K562 (cell line): ENCODE measurements at regions not wholly inside any gene's neighbourhood (a gene's known extent, or its start where the extent isn't known, plus 50 kb on each side); places are given as distances from the start of the nearest gene placed in this dataset.

Experiments
- ATAC-seq: fragments of 200-7000 bp; cut with Tn5 transposase; 3 replicates; pipeline ENCODE4 v1.9.1; 2020; ENCODE audit warnings: moderate library complexity
- BruUV-seq: library from RNA; stranded (reverse); fragments of 400-500 nt; replicated peaks from 2 replicates; lab custom pipeline; 2021; lab: Mats Ljungman, UMichigan
- CTCF ChIA-PET: fragments of 300-600 bp; formaldehyde crosslinking; extraction: SDS; loops from one replicate; lab custom pipeline; 2021; ENCODE audit warnings: low intra/inter-chr PET ratio; lab: Yijun Ruan, JAX
- POLR2A ChIA-PET: fragments of 300-600, 350-650 bp; sonication (Branson Sonifier 250); formaldehyde crosslinking; extraction: SDS; loops from one replicate; lab custom pipeline; 2021; ENCODE audit warnings: antibody characterized with exemption, inconsistent platforms; lab: Yijun Ruan, JAX
- DNase-seq, 4 experiments: peaks; one replicate each; pipeline versions ENCODE4 v3.0.0 to v3.0.0-alpha.2; 2011 to 2018; ENCODE audit warnings: low spot score in 3 of 4, mixed read lengths in 3 of 4; ENCODE audit errors: extremely low read depth in 1 of 4
- FAIRE-seq: peaks from 2 replicates; lab custom pipeline; 2011; peaks lifted over from hg19 to GRCh38; lab: Jason Lieb, UNC
- H2AFZ ChIP-seq: 2 replicates; pipeline ENCODE4 v1.6.0; 2011; ENCODE audit warnings: low read depth, low read length, control low read depth, inconsistent platforms
- H3K27ac ChIP-seq: fragments of 200-600 bp; 3 replicates; pipeline ENCODE4 v1.8.0; 2011; ENCODE audit warnings: low read depth, mild to moderate bottlenecking, control low read depth, inconsistent platforms, low read length, moderate library complexity, mixed read lengths; ENCODE audit errors: extremely low read depth
- H3K27me3 ChIP-seq, 2 experiments: fragments of 300-600 bp in 1 of 2; 2 replicates in 1 of 2; 3 replicates in 1 of 2; pipeline versions ENCODE4 v1.6.0 to v1.8.0; 2011; ENCODE audit warnings: inconsistent platforms in 2 of 2, low read length in 2 of 2, mild to moderate bottlenecking in 1 of 2, mixed read lengths in 1 of 2, moderate library complexity in 1 of 2; ENCODE audit not compliant: control insufficient read depth in 2 of 2, insufficient read depth in 2 of 2
- H3K36me3 ChIP-seq: fragments of 300-600 bp; 3 replicates; pipeline ENCODE4 v1.8.0; 2011; ENCODE audit warnings: mild to moderate bottlenecking, low read length, inconsistent platforms; ENCODE audit not compliant: control insufficient read depth, insufficient read depth
- H3K4me1 ChIP-seq, 2 experiments: fragments of 200-600 bp in 1 of 2; replicated peaks in 1 of 2; 2 replicates in 1 of 2; 3 replicates in 1 of 2; pipeline versions ENCODE4 v1.5.1 to v1.8.0; 2011; ENCODE audit warnings: inconsistent platforms in 2 of 2, low read length in 2 of 2, mild to moderate bottlenecking in 1 of 2, mixed read lengths in 1 of 2, moderate library complexity in 1 of 2; ENCODE audit not compliant: control insufficient read depth in 2 of 2, insufficient read depth in 2 of 2
- H3K4me2 ChIP-seq: 2 replicates; pipeline ENCODE4 v1.6.1; 2011; ENCODE audit warnings: low read length, control low read depth, inconsistent platforms, mixed read lengths; ENCODE audit not compliant: insufficient read depth
- H3K4me3 ChIP-seq: fragments of 200-600 bp; sonication (generic), shearing (Covaris generic); 2 replicates; pipeline ENCODE4 v1.5.1; 2016; ENCODE audit warnings: control low read depth, inconsistent platforms
- H3K79me2 ChIP-seq: fragments of 200-600 bp; 3 replicates; pipeline ENCODE4 v1.8.0; 2011; ENCODE audit warnings: low read length, inconsistent platforms; ENCODE audit not compliant: control insufficient read depth, insufficient read depth
- H3K9ac ChIP-seq, 2 experiments: 2 replicates each; pipeline versions ENCODE4 v1.6.0 to v1.6.1; 2011; ENCODE audit warnings: low read depth in 2 of 2, low read length in 2 of 2, control low read depth in 1 of 2, inconsistent platforms in 1 of 2, mild to moderate bottlenecking in 1 of 2, mixed read lengths in 1 of 2; ENCODE audit not compliant: insufficient read depth in 1 of 2
- H3K9me1 ChIP-seq: one replicate; pipeline ENCODE4 v1.6.0; 2011; ENCODE audit warnings: inconsistent platforms, mild to moderate bottlenecking, low read length, moderate library complexity; ENCODE audit not compliant: control insufficient read depth, insufficient read depth
- H3K9me3 ChIP-seq: replicated peaks from 2 replicates; pipeline ENCODE4 v1.5.1; 2011; ENCODE audit warnings: low read depth, low read length, inconsistent platforms; ENCODE audit not compliant: control insufficient read depth, insufficient read depth
- H4K20me1 ChIP-seq: replicated peaks from 2 replicates; pipeline ENCODE4 v1.6.1; 2011; ENCODE audit warnings: low read length, inconsistent platforms, mixed read lengths; ENCODE audit not compliant: control insufficient read depth, insufficient read depth
- CEBPB ChIP-seq: fragments of 450-650 bp; IDR thresholded peaks from 2 replicates; pipeline ENCODE4 v1.6.1; 2016; ENCODE audit warnings: missing genetic modification characterization, missing compliant biosample characterization
- CEBPG ChIP-seq, 3 experiments: fragments of 200-800 bp in 1 of 3; sonication (Bioruptor generic) in 1 of 3; sonication (generic) in 1 of 3; formaldehyde crosslinking in 1 of 3; IDR thresholded peaks in 2 of 3; conservative IDR thresholded peaks in 1 of 3; 2 replicates each; pipeline versions ENCODE4 v1.6.1 to v1.8.0; 2016 to 2022; ENCODE audit warnings: missing compliant biosample characterization in 2 of 3, missing genetic modification characterization in 2 of 3, mild to moderate bottlenecking in 1 of 3, missing genetic modification reagents in 1 of 3
- CHD2 ChIP-seq: IDR thresholded peaks from 2 replicates; pipeline ENCODE4 v1.6.1; 2011; ENCODE audit warnings: low read depth, low read length
- FOXK2 ChIP-seq, 2 experiments: fragments of 450-650 bp; IDR thresholded peaks in 1 of 2; conservative IDR thresholded peaks in 1 of 2; 2 replicates each; pipeline ENCODE4 v1.6.1; 2016; ENCODE audit warnings: low read depth in 2 of 2, mild to moderate bottlenecking in 1 of 2
- HDAC6 ChIP-seq: IDR thresholded peaks from 2 replicates; pipeline ENCODE4 v1.6.1; 2012; ENCODE audit warnings: low read depth, mild to moderate bottlenecking, control low read depth, inconsistent platforms, low read length, moderate library complexity
- NR3C1 ChIP-seq: sonication (generic); formaldehyde crosslinking; IDR thresholded peaks from 2 replicates; pipeline ENCODE4 v1.8.1; 2022; ENCODE audit warnings: missing genetic modification reagents
- PHTF2 ChIP-seq: fragments of 250-450 bp; sonication (Bioruptor Pico); IDR thresholded peaks from 2 replicates; pipeline ENCODE4 v1.5.0; 2021; ENCODE audit warnings: mild to moderate bottlenecking
- POLR3A ChIP-seq: IDR thresholded peaks from 2 replicates; pipeline ENCODE4 v1.6.1; 2011; ENCODE audit warnings: borderline replicate concordance, mild to moderate bottlenecking, moderate library complexity; ENCODE audit not compliant: insufficient read length, insufficient read depth; ENCODE audit errors: extremely low read depth
- POLR3G ChIP-seq: IDR thresholded peaks from 2 replicates; pipeline ENCODE4 v1.6.1; 2011; ENCODE audit not compliant: insufficient read length, insufficient replicate concordance; ENCODE audit errors: extremely low read depth
- RBM14 ChIP-seq: fragments of 200-400 bp; formaldehyde crosslinking; IDR thresholded peaks from 2 replicates; pipeline ENCODE4 v1.6.1; 2018; ENCODE audit warnings: low read depth, mild to moderate bottlenecking, low read length, moderate library complexity, borderline replicate concordance; ENCODE audit not compliant: insufficient read depth
- ZNF551 ChIP-seq: fragments of 250-450 bp; sonication (Bioruptor Pico); IDR thresholded peaks from 2 replicates; pipeline ENCODE4 v1.5.0; 2021; ENCODE audit warnings: mild to moderate bottlenecking, moderate library complexity
- WGBS: fragments of 100-300 bp; shearing (Covaris generic); methylation state at CpG from one replicate; pipeline ENCODE4 v1.1.6; 2016; ENCODE audit warnings: low coverage, mixed read lengths; ENCODE audit not compliant: insufficient coverage; ENCODE audit errors: missing lambda C conversion rate; 5-methylcytosine and 5-hydroxymethylcytosine counted together
- in situ Hi-C: fragments of 300-500 bp; cut with MboI; formaldehyde crosslinking; loops from 4 replicates; pipeline ENCODE4 v1.15.0; 2018; ENCODE audit warnings: inconsistent platforms, mixed read lengths
- intact Hi-C: fragments of 100-400 bp; cut with micrococcal nuclease; formaldehyde crosslinking; loops from 2 replicates; pipeline ENCODE4 v1.14.2; 2022
- TF ChIP-seq, protein P1 (sequence below): fragments of 450-650 bp; IDR thresholded peaks from one replicate; pipeline ENCODE4 v1.6.1; 2018; ENCODE audit warnings: mild to moderate bottlenecking, moderate library complexity; ENCODE audit not compliant: partially characterized antibody
- TF ChIP-seq, protein P2 (sequence below), 2 experiments: fragments of 450-650 bp in 1 of 2; sonication (generic) in 1 of 2; formaldehyde crosslinking in 1 of 2; IDR thresholded peaks in 1 of 2; conservative IDR thresholded peaks in 1 of 2; 2 replicates each; pipeline versions ENCODE4 v1.6.1 to v1.8.1; 2016 to 2023; ENCODE audit warnings: mild to moderate bottlenecking in 2 of 2, moderate library complexity in 2 of 2, inconsistent platforms in 1 of 2, missing genetic modification reagents in 1 of 2

DNA sequence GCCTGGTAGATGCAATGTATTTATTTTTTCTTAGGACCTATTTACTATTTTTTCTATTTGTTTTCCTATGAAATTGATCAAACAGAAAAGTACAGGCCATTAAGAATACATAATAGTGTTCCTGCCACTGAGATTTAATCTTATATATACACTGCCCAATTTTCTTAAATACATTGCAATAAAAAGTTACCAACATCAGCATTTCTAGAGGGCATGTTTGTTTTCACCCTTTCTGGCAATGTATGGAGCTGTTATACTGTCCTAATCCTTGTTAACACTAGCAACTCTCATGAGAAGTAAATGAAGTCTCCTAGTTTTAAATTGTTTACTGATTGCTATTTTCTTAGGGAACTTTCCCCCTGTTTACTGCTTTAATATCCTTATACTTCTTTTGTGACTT, 359.1 kb upstream of the SEMA3A start:
- intact Hi-C loops, result no loop called here
- BruUV-seq, result no TSS peak
- no peak overlapping the region for H3K4me3 ChIP-seq
- CTCF ChIA-PET, result no interaction called here
- no peaks in the 10 kb centered on the region for H3K9me3 ChIP-seq
- no peaks in the 10 kb centered on the region for H3K79me2 ChIP-seq
- no peaks in the 10 kb centered on the region for H4K20me1 ChIP-seq
- H3K27me3 ChIP-seq, result no peaks in the 10 kb centered on the region
- no peak overlapping the region for H2AFZ ChIP-seq
- H3K36me3 ChIP-seq, result no peaks in the 10 kb centered on the region
- POLR2A ChIA-PET, result no interaction called here
- ATAC-seq (no peak), DNase-seq (no peak), FAIRE-seq (no peak)
- H3K4me1 ChIP-seq, result no peaks in the 10 kb centered on the region
- H3K9ac ChIP-seq, result no peak overlapping the region
- no peak overlapping the region for H3K4me2 ChIP-seq
- TF ChIP-seq POLR3G, result no peak
- TF ChIP-seq CHD2, result no peak
- no peaks in the 10 kb centered on the region for H3K9me1 ChIP-seq
- in situ Hi-C loops, result no loop called here
- H3K27ac ChIP-seq, result no peak overlapping the region

DNA sequence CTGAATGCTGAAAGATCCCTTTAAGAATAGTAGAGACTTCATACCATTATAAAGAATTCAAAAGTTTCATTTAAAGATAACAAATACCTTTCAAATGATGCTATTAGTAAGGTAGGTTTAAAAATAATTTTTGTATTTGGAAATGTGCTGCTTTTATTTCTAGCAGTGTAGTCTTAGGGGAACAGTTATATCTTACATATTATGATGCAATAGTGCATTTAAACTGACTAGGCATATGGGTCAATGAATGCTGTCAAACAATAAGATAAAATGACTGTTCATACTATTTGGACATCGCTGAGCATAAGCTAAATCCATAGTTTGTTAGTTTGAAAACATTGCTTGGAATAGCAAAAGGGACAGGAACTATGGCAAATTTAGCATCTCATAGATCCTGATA, 354.8 kb upstream of the SEMA3A start:
- 0% methylated on average over 1 of the region's 1 CpG for WGBS
- FAIRE-seq (no peak), DNase-seq (no peak), ATAC-seq (no peak)
- Histone ChIP-seq H3K9me3 (no peaks in the 10 kb centered on the region), H3K9me1 (no peaks in the 10 kb centered on the region), H3K4me3 (no peak overlapping the region), H3K36me3 (no peaks in the 10 kb centered on the region), H4K20me1 (no peaks in the 10 kb centered on the region), H3K4me1 (no peaks in the 10 kb centered on the region; a peak in 1 of 5 replicates), H3K9ac (no peak overlapping the region), H3K4me2 (no peak overlapping the region), H2AFZ (no peak overlapping the region), H3K79me2 (no peaks in the 10 kb centered on the region), H3K27ac (no peak overlapping the region), H3K27me3 (no peaks in the 10 kb centered on the region)
- CTCF ChIA-PET, result no interaction called here
- no TSS peak for BruUV-seq
- intact Hi-C loops, result no loop called here
- POLR2A ChIA-PET, result no interaction called here
- in situ Hi-C loops, result no loop called here
- TF ChIP-seq PHTF2 (CRISPR knock-in tag), result no peak
- TF ChIP-seq NR3C1 (CRISPR knock-in tag), result no peak
- peak; percentile 73 for TF ChIP-seq CEBPB (tag)
- TF ChIP-seq RBM14, result no peak
- TF ChIP-seq FOXK2 (conservative IDR thresholded peaks at IDR 0.05 in 1 of 2, IDR thresholded peaks at IDR 0.05 in 1 of 2; ENCODE audit: low read depth in 2 of 2), result no peak
- no peak for TF ChIP-seq ZNF551 (CRISPR knock-in tag)
- TF ChIP-seq, protein P1, sequence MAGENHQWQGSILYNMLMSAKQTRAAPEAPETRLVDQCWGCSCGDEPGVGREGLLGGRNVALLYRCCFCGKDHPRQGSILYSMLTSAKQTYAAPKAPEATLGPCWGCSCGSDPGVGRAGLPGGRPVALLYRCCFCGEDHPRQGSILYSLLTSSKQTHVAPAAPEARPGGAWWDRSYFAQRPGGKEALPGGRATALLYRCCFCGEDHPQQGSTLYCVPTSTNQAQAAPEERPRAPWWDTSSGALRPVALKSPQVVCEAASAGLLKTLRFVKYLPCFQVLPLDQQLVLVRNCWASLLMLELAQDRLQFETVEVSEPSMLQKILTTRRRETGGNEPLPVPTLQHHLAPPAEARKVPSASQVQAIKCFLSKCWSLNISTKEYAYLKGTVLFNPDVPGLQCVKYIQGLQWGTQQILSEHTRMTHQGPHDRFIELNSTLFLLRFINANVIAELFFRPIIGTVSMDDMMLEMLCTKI, result no peak
- no peak for TF ChIP-seq HDAC6
- TF ChIP-seq CEBPG (CRISPR knock-in tag; IDR thresholded peaks at IDR 0.05), result no peak
- peak; percentile 88 to 91 for TF ChIP-seq CEBPG (tag; conservative IDR thresholded peaks at IDR 0.05 in 1 of 2, IDR thresholded peaks at IDR 0.05 in 1 of 2)
- TF ChIP-seq, protein P2, sequence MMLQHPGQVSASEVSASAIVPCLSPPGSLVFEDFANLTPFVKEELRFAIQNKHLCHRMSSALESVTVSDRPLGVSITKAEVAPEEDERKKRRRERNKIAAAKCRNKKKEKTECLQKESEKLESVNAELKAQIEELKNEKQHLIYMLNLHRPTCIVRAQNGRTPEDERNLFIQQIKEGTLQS (IDR thresholded peaks at IDR 0.05), result peak; percentile 57
- TF ChIP-seq, protein P2 (CRISPR knock-in tag; conservative IDR thresholded peaks at IDR 0.05), result no peak
- no peak for TF ChIP-seq POLR3A
